Naive thymus-derived CD4-positive, alpha-beta T cell (primary cell): ENCODE measurements at regions not wholly inside any gene's neighbourhood (a gene's known extent, or its start where the extent isn't known, plus 50 kb on each side); places are given as distances from the start of the nearest gene placed in this dataset.
A peak's percentile ranks its signal among the peaks of the same experiment; 100 is the strongest.

Experiments used
- ATAC-seq: fragments of 150-1000 bp; cut with Tn5 transposase; 2 replicates; pipeline ENCODE4 v1.10.0; 2021; ENCODE audit warnings: mild to moderate bottlenecking, moderate library complexity
- CTCF ChIA-PET: fragments of 350-600 bp; sonication (Branson Sonifier 250); formaldehyde crosslinking; loops from one replicate; lab custom pipeline; 2021; ENCODE audit warnings: antibody characterized with exemption; lab: Charles Lee
- POLR2A ChIA-PET: fragments of 350-600 bp; sonication (Branson Sonifier 250); formaldehyde crosslinking; loops from one replicate; lab custom pipeline; 2021; ENCODE audit warnings: antibody characterized with exemption, inconsistent platforms; lab: Charles Lee
- DNase-seq, 9 donors: peaks; one replicate each; pipeline versions ENCODE4 v3.0.0 to v3.0.0-alpha.2; 2020 to 2022; ENCODE audit warnings: mixed read lengths in 1 of 9
- H3K27ac ChIP-seq: one replicate; pipeline ENCODE4 v1.7.0; 2013; ENCODE audit warnings: mild to moderate bottlenecking, low read depth, low read length, moderate library complexity
- H3K27me3 ChIP-seq, 2 donors: one replicate each; pipeline ENCODE4 v1.7.0; 2013; ENCODE audit warnings: low read length in 2 of 2, mild to moderate bottlenecking in 2 of 2, moderate library complexity in 2 of 2; ENCODE audit not compliant: control insufficient read depth in 2 of 2, insufficient read depth in 2 of 2
- H3K36me3 ChIP-seq, 3 experiments: 1 replicate in 2 of 3; 2 replicates in 1 of 3; pipeline ENCODE4 v1.7.0; 2013; ENCODE audit warnings: low read length in 3 of 3, mild to moderate bottlenecking in 3 of 3, moderate library complexity in 1 of 3; ENCODE audit not compliant: insufficient read depth in 3 of 3, control insufficient read depth in 2 of 3
- H3K4me1 ChIP-seq, 2 donors: one replicate each; pipeline ENCODE4 v1.7.0; 2013; ENCODE audit warnings: low read length in 2 of 2, mild to moderate bottlenecking in 2 of 2, moderate library complexity in 1 of 2; ENCODE audit not compliant: control insufficient read depth in 2 of 2, insufficient read depth in 2 of 2
- H3K4me3 ChIP-seq: 2 replicates; pipeline ENCODE4 v1.7.0; 2013; ENCODE audit warnings: mild to moderate bottlenecking, low read length
- H3K9me3 ChIP-seq, 3 experiments: 1 replicate in 2 of 3; 2 replicates in 1 of 3; pipeline ENCODE4 v1.7.0; 2013; ENCODE audit warnings: low read length in 3 of 3; ENCODE audit not compliant: control insufficient read depth in 2 of 3
- H3K27ac Mint-ChIP-seq, 9 donors: one replicate each; pipeline ENCODE4 v1.8.0; 2020 to 2022; ENCODE audit warnings: mixed read lengths in 9 of 9, mild to moderate bottlenecking in 8 of 9, moderate library complexity in 5 of 9, inconsistent platforms in 2 of 9
- H3K27me3 Mint-ChIP-seq, 5 donors: one replicate each; pipeline ENCODE4 v1.8.0; 2021 to 2022; ENCODE audit warnings: mixed read lengths in 5 of 5, mild to moderate bottlenecking in 1 of 5
- H3K36me3 Mint-ChIP-seq, 5 donors: one replicate each; pipeline ENCODE4 v1.8.0; 2020 to 2022; ENCODE audit warnings: mixed read lengths in 5 of 5, mild to moderate bottlenecking in 3 of 5, inconsistent platforms in 1 of 5
- H3K4me1 Mint-ChIP-seq, 7 donors: one replicate each; pipeline ENCODE4 v1.8.0; 2020 to 2022; ENCODE audit warnings: mixed read lengths in 7 of 7, mild to moderate bottlenecking in 3 of 7, inconsistent platforms in 1 of 7
- H3K4me3 Mint-ChIP-seq, 10 donors: one replicate each; pipeline ENCODE4 v1.8.0; 2020 to 2022; ENCODE audit warnings: mild to moderate bottlenecking in 10 of 10, mixed read lengths in 10 of 10, moderate library complexity in 6 of 10, inconsistent platforms in 2 of 10
- H3K9me3 Mint-ChIP-seq, 11 donors: one replicate each; pipeline ENCODE4 v1.8.0; 2020 to 2022; ENCODE audit warnings: mixed read lengths in 11 of 11, mild to moderate bottlenecking in 4 of 11, inconsistent platforms in 1 of 11, moderate library complexity in 1 of 11
- intact Hi-C, 2 donors: fragments of 100-400 bp; cut with micrococcal nuclease; formaldehyde crosslinking; loops; one replicate each; pipeline ENCODE4 v1.15.1; 2023

DNA sequence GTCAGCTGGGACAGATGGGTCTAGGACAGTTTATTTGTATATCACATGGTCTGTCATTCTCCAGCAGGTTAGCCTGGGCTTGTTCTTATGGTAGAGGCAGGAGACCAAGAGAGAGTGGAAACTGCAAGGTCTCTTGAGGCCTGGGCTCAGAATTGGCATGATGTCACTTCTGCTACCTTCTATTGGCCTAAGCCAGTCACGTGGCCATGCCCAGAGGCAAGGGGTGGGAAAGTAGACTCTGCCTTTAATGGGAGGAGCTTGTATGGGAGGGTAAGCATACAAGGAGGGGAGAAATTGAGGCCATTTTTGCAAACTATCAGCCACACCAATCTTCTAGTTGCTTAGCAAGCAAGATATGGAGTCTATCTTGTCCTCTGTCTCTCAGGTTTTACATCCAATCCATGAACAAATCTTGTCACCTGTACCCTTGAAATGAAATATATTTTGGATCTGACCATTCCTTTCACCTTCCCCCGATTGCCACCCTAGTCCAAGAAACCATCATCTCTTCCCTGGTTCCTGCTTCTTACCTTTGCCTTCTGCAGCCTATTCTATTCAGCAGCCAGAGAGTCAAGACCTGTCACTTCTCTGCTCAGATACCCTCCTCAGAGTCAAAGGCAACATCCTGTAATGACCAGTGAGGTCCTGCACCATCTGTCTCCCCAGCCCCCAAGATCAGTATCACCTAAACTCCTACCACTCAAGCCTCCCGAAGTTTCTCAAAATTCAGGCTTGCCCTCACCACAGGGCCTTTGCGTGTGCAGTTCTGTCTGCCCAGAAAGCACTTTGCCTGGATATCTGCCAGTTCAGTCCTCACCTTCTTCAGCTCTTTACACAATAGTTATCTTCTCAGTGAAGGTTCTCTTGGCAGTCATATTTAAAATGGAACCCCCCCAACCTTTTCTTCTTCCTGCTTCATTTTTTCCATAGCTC is 240.0 kb downstream of the LOXHD1 start:
- Histone ChIP-seq H3K27ac (no peak overlapping the region), H3K4me3 (no peak overlapping the region), H3K27me3 (no peaks in the 10 kb centered on the region), H3K36me3 (no peaks in the 10 kb centered on the region), H3K4me1 (no peaks in the 10 kb centered on the region), H3K9me3 (no peaks in the 10 kb centered on the region)
- H3K27ac Mint-ChIP-seq, result no peak overlapping the region
- ChIA-PET POLR2A (no interaction called here), CTCF (no interaction called here)
- no peaks in the 10 kb centered on the region for H3K27me3 Mint-ChIP-seq
- DNase-seq, result no peak
- no peak overlapping the region for H3K4me3 Mint-ChIP-seq
- H3K9me3 Mint-ChIP-seq, result no peaks in the 10 kb centered on the region
- no peaks in the 10 kb centered on the region for H3K36me3 Mint-ChIP-seq
- peaks cover 0 to 12% (median 0%) of the 10 kb centered on the region in 7 donors for H3K4me1 Mint-ChIP-seq
- intact Hi-C loops, result no loop called here
- ATAC-seq, result no peak

DNA sequence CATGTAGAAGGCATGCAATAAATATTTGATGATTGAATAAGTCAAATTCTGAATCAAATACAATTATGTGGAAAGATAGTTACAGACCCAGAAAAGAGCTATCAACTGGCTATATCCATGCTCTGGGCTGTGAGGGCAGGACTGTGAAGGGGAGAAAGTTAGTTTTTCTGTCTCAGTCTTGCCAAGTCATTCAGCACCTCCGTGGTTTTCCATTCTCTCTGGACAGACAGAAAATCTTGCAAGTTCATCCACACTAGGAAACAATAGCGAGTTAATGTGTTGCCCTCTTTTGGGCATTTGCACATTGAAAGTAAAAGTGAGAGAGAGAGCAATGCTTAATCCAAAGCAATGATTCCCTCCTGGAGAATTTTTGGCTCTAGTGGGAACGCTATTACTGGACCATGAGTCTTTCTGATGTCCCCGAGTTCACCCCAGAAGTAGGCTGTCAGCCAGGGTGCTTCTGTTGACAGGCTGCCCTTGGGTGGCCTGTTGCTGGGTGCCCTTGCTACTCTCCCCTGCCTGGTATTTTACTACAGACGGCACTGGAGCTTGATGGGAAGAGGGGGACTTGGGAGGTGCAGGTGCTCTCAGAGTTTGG is 238.3 kb downstream of the LOXHD1 start:
- no peaks in the 10 kb centered on the region for H3K4me1 ChIP-seq
- CTCF ChIA-PET, result interaction anchor here (0.6 kb wide), 1 partner anchor 14 kb away, joined by 3 read pairs; no protein-coding TSS in a partner anchor
- H3K4me3 Mint-ChIP-seq, result no peak overlapping the region
- intact Hi-C loops, result no loop called here
- H3K27me3 ChIP-seq, result no peaks in the 10 kb centered on the region
- no peaks in the 10 kb centered on the region for H3K36me3 Mint-ChIP-seq
- no peak for ATAC-seq
- H3K4me3 ChIP-seq, result no peak overlapping the region
- no peaks in the 10 kb centered on the region for H3K9me3 Mint-ChIP-seq
- POLR2A ChIA-PET, result no interaction called here
- H3K9me3 ChIP-seq, result no peaks in the 10 kb centered on the region
- peaks cover 0 to 12% (median 0%) of the 10 kb centered on the region in 7 donors for H3K4me1 Mint-ChIP-seq
- no peaks in the 10 kb centered on the region for H3K27me3 Mint-ChIP-seq
- no peak overlapping the region for H3K27ac Mint-ChIP-seq
- H3K36me3 ChIP-seq, result no peaks in the 10 kb centered on the region
- no peak overlapping the region for H3K27ac ChIP-seq
- DNase-seq, result no peak

GRCh38 chr18:46419391-46420141 is 237.5 kb downstream of the LOXHD1 start:
- H3K36me3 Mint-ChIP-seq, result no peaks in the 10 kb centered on the region
- H3K27me3 Mint-ChIP-seq, result no peaks in the 10 kb centered on the region
- no peaks in the 10 kb centered on the region for H3K27me3 ChIP-seq
- no peaks in the 10 kb centered on the region for H3K9me3 ChIP-seq
- H3K9me3 Mint-ChIP-seq, result no peaks in the 10 kb centered on the region
- ATAC-seq (peak; percentile 12), DNase-seq (no peak)
- peak overlapping the region in 1 of 9 donors; percentile 16 for H3K27ac Mint-ChIP-seq
- no peak overlapping the region for H3K27ac ChIP-seq
- ChIA-PET CTCF (no interaction called here), POLR2A (no interaction called here)
- H3K36me3 ChIP-seq, result no peaks in the 10 kb centered on the region
- H3K4me3 ChIP-seq, result no peak overlapping the region
- no peaks in the 10 kb centered on the region for H3K4me1 ChIP-seq
- peaks cover 0 to 12% (median 0%) of the 10 kb centered on the region in 7 donors for H3K4me1 Mint-ChIP-seq
- H3K4me3 Mint-ChIP-seq, result no peak overlapping the region
- intact Hi-C loops, result no loop called here

DNA sequence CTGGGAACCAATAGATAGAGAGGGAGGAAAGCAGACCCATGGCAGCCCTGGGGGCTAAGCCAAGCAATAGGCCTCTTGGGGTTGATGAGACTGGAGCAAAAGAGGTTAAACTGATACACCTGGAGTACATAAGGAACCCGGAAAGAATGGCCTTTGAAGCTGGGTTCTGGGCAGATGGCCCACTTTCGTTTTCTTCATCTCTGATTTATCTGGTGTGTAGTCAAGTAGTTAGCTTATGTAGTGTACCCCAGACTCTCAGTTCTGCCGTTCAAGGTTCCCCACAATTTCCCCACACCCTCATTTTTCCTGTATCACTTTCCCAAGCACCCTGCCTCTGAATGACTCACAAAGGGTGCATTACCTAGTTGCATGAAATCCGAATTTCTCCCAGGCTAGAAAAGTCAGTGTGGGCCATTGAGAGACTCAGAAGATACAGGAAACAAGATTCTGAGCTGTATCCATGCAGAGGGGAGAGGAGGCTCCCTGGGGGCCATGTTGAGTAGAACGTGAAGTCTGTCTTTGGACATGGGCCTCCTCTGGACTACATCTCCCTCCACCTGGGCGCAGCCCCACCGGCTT is 235.0 kb downstream of the LOXHD1 start:
- POLR2A ChIA-PET, result no interaction called here

GRCh38 chr18:46422552-46423055 is 234.4 kb downstream of the LOXHD1 start:
- CTCF ChIA-PET, result no interaction called here
- Mint-ChIP-seq H3K36me3 (no peaks in the 10 kb centered on the region), H3K27ac (peak overlapping the region in 1 of 9 donors; percentile 40), H3K4me3 (no peak overlapping the region), H3K9me3 (no peaks in the 10 kb centered on the region), H3K4me1 (peaks cover 0 to 12% (median 0%) of the 10 kb centered on the region in 7 donors), H3K27me3 (peaks cover 0 to 3% (median 0%) of the 10 kb centered on the region in 5 donors)
- intact Hi-C loops, result no loop called here
- H3K4me1 ChIP-seq, result no peaks in the 10 kb centered on the region
- no peak overlapping the region for H3K27ac ChIP-seq
- H3K36me3 ChIP-seq, result no peaks in the 10 kb centered on the region
- no peaks in the 10 kb centered on the region for H3K9me3 ChIP-seq
- no peaks in the 10 kb centered on the region for H3K27me3 ChIP-seq
- ATAC-seq (no peak), DNase-seq (no peak)
- H3K4me3 ChIP-seq, result no peak overlapping the region
- POLR2A ChIA-PET, result no interaction called here

More for the DNA sequence above, 235.0 kb downstream of the LOXHD1 start:
- intact Hi-C loops, result no loop called here
- no peaks in the 10 kb centered on the region for H3K36me3 ChIP-seq
- no peaks in the 10 kb centered on the region for H3K27me3 ChIP-seq
- ATAC-seq (no peak), DNase-seq (peak in 1 of 9 donors; percentile 13)
- H3K4me1 Mint-ChIP-seq, result peaks cover 0 to 12% (median 0%) of the 10 kb centered on the region in 7 donors
- no peaks in the 10 kb centered on the region for H3K36me3 Mint-ChIP-seq
- CTCF ChIA-PET, result no interaction called here
- H3K4me3 ChIP-seq, result no peak overlapping the region
- H3K9me3 Mint-ChIP-seq, result no peaks in the 10 kb centered on the region
- H3K27me3 Mint-ChIP-seq, result peaks cover 0 to 3% (median 0%) of the 10 kb centered on the region in 5 donors
- peak overlapping the region in 1 of 9 donors; percentile 40 for H3K27ac Mint-ChIP-seq
- H3K27ac ChIP-seq, result no peak overlapping the region
- H3K4me3 Mint-ChIP-seq, result no peak overlapping the region
- no peaks in the 10 kb centered on the region for H3K4me1 ChIP-seq
- H3K9me3 ChIP-seq, result no peaks in the 10 kb centered on the region

GRCh38 chr18:46423226-46423805 is 233.7 kb downstream of the LOXHD1 start:
- no peak for DNase-seq
- Mint-ChIP-seq H3K4me3 (no peak overlapping the region), H3K36me3 (no peaks in the 10 kb centered on the region), H3K27me3 (peaks cover 0 to 3% (median 0%) of the 10 kb centered on the region in 5 donors), H3K27ac (no peak overlapping the region), H3K9me3 (no peaks in the 10 kb centered on the region), H3K4me1 (peaks cover 0 to 12% (median 0%) of the 10 kb centered on the region in 7 donors)
- intact Hi-C loops, result no loop called here
- no peak for ATAC-seq
- ChIA-PET CTCF (no interaction called here), POLR2A (no interaction called here)
- Histone ChIP-seq H3K9me3 (no peaks in the 10 kb centered on the region), H3K4me1 (no peaks in the 10 kb centered on the region), H3K27ac (no peak overlapping the region), H3K36me3 (no peaks in the 10 kb centered on the region), H3K4me3 (no peak overlapping the region), H3K27me3 (no peaks in the 10 kb centered on the region)
